Sigmoid colon (tissue), 6 donors: ENCODE measurements at regions not wholly inside any gene's neighbourhood (a gene's known extent, or its start where the extent isn't known, plus 50 kb on each side); places are given as distances from the start of the nearest gene placed in this dataset.
"Not testable (repeated sequence)": the region's sequence is repeated elsewhere in the genome, so short reads cannot be mapped to it uniquely, and the experiment has no call there.

Experiments used
- DNase-seq: peaks from one replicate; pipeline ENCODE4 v3.0.0-alpha.2; 2019
- H3K27ac ChIP-seq, 4 donors: fragments of 200-600 bp; sonication (generic); one replicate each; pipeline ENCODE4 v1.5.1; 2016 to 2019; ENCODE audit warnings: mild to moderate bottlenecking in 1 of 4
- H3K27me3 ChIP-seq, 3 donors: fragments of 200-600 bp; sonication (generic); one replicate each; pipeline ENCODE4 v1.5.1; 2019; ENCODE audit warnings: mild to moderate bottlenecking in 1 of 3
- H3K36me3 ChIP-seq, 4 donors: fragments of 200-600 bp; sonication (generic); one replicate each; pipeline ENCODE4 v1.5.1; 2016 to 2019
- H3K4me1 ChIP-seq, 4 donors: fragments of 200-600 bp; sonication (generic); one replicate each; pipeline ENCODE4 v1.5.1; 2017 to 2019
- H3K4me3 ChIP-seq, 4 donors: fragments of 200-600 bp; sonication (generic); one replicate each; pipeline ENCODE4 v1.5.1; 2017 to 2019; ENCODE audit warnings: mild to moderate bottlenecking in 2 of 4, moderate library complexity in 1 of 4
- H3K9me3 ChIP-seq, 4 donors: fragments of 200-600 bp in 3 of 4; sonication (generic) in 3 of 4; one replicate each; pipeline versions ENCODE4 v1.5.1 to v1.6.1; 2013 to 2019
- CTCF ChIP-seq, 4 experiments: fragments of 450-650 bp in 3 of 4; fragments of 200-600 bp in 1 of 4; IDR thresholded peaks; one replicate each; pipeline ENCODE4 v1.5.1; 2016 to 2019; ENCODE audit warnings: antibody characterized with exemption in 4 of 4, mild to moderate bottlenecking in 3 of 4, moderate library complexity in 2 of 4
- EP300 ChIP-seq, 4 donors: sonication (generic); formaldehyde crosslinking; IDR thresholded peaks; one replicate each; pipeline ENCODE4 v1.6.1; 2017; ENCODE audit warnings: antibody characterized with exemption in 4 of 4
- POLR2A ChIP-seq, 2 donors: fragments of 450-650 bp; IDR thresholded peaks; one replicate each; pipeline ENCODE4 v1.6.1; 2016; ENCODE audit warnings: antibody characterized with exemption in 2 of 2, mild to moderate bottlenecking in 2 of 2, moderate library complexity in 2 of 2
- POLR2AphosphoS5 ChIP-seq, 4 donors: sonication (generic); formaldehyde crosslinking; IDR thresholded peaks; one replicate each; pipeline ENCODE4 v1.6.1; 2017; ENCODE audit warnings: antibody characterized with exemption in 4 of 4
- WGBS, 2 donors: extraction: QIAGEN DNeasy Blood & Tissue Kit; methylation state at CpG; one replicate each; pipeline ENCODE4 v1.1.7; 2013; 5-methylcytosine and 5-hydroxymethylcytosine counted together
- intact Hi-C: fragments of 100-400 bp; cut with DNase I; formaldehyde crosslinking; loops from one replicate; pipeline ENCODE4 v1.15.1; 2023
- small RNA-seq, 3 donors: library from RNA; depleted of rRNA; stranded (forward); fragments of <200 nt; gene quantifications; one replicate each; pipeline ENCODE3, GENCODE V24; 2016
- donor health status: healthy with polysubstance abuse.
- donor health status: healthy.

- WGBS, 2 donors: 2 to 3% methylated on average over 50 of the region's 50 CpGs
- H3K9me3 ChIP-seq: no peaks in the 10 kb centered on the region
- intact Hi-C loops: no loop called here
- DNase-seq: peak; percentile 26
- no peak for TF ChIP-seq POLR2A (IDR thresholded peaks at IDR 0.05)
- no peak for TF ChIP-seq POLR2AphosphoS5 (IDR thresholded peaks at IDR 0.05)
- no peak for TF ChIP-seq CTCF (IDR thresholded peaks at IDR 0.05)
- no peak for TF ChIP-seq EP300 (IDR thresholded peaks at IDR 0.05)
- H3K27me3 ChIP-seq: peaks cover 0 to 15% (median 0%) of the 10 kb centered on the region in 3 donors
- peaks cover 0 to 12% (median 3%) of the 10 kb centered on the region in 4 donors for H3K4me1 ChIP-seq
- no peaks in the 10 kb centered on the region for H3K36me3 ChIP-seq
- no peak overlapping the region for H3K27ac ChIP-seq
- peak overlapping the region in 2 of 4 donors; percentile 37 to 47 for H3K4me3 ChIP-seq
Observed at GRCh38 chr1:143497374-143497747, 474.4 kb downstream of the FAM72C start.

GRCh38 chr1:143496526-143497373, 475.0 kb downstream of the FAM72C start:
- H3K36me3 ChIP-seq, H3K27ac ChIP-seq, H3K9me3 ChIP-seq, DNase-seq, intact Hi-C loops: not testable (repeated sequence)
- H3K4me1 ChIP-seq: peaks cover 0 to 12% (median 3%) of the 10 kb centered on the region in 4 donors
- 3 to 5% methylated on average over 36 of the region's 37 CpGs for WGBS, 2 donors
- H3K4me3 ChIP-seq: peak overlapping the region in 2 of 4 donors; percentile 37 to 47
- H3K27me3 ChIP-seq: peaks cover 0 to 15% (median 0%) of the 10 kb centered on the region in 3 donors

Small RNAs in the stretch of these regions (small RNA-seq; reads per million reads assigned to genes)
- gene AC239800.3 (0 reads per million in 3 donors), gene HIST2H3PS2 (0 reads per million in 3 donors), gene RNU1-114P (0 reads per million in 3 donors), gene RNU1-143P (0 reads per million in 3 donors), gene RNU1-92P (0 reads per million in 3 donors), gene RNVU1-17 (0 to 0.58 (median 0) reads per million in 3 donors), gene RNVU1-18 (0 reads per million in 3 donors)
